Fibroblast of the aortic adventitia (primary cell): ENCODE measurements at regions not wholly inside any gene's neighbourhood (a gene's known extent, or its start where the extent isn't known, plus 50 kb on each side); places are given as distances from the start of the nearest gene placed in this dataset.
"Not testable (repeated sequence)": the region's sequence is repeated elsewhere in the genome, so short reads cannot be mapped to it uniquely, and the experiment has no call there.

ENCODE experiments used
- DNase-seq: peaks from one replicate; pipeline ENCODE4 v3.0.0-alpha.2; 2010; ENCODE audit warnings: low read depth
- H3K4me3 ChIP-seq: 2 replicates; pipeline ENCODE4 v1.5.1; 2011; ENCODE audit warnings: low read depth, mild to moderate bottlenecking, control low read depth, low read length, moderate library complexity
- CTCF ChIP-seq: IDR thresholded peaks from 2 replicates; pipeline ENCODE4 v1.5.1; 2011; ENCODE audit warnings: mild to moderate bottlenecking, low read length, control low read depth, inconsistent platforms; ENCODE audit not compliant: insufficient read depth

- no peak overlapping the region for H3K4me3 ChIP-seq
- no peak for TF ChIP-seq CTCF
- DNase-seq = no peak
Observed at GRCh38 chr5:105617436-105618215, 2053.1 kb downstream of the EFNA5 start.

- no peak for DNase-seq
- TF ChIP-seq CTCF = no peak
- H3K4me3 ChIP-seq = no peak overlapping the region
Observed at GRCh38 chr5:105616599-105616998, 2054.0 kb upstream of the NUDT12 start.

- DNase-seq, H3K4me3 ChIP-seq: not testable (repeated sequence)
Observed at GRCh38 chr5:105602406-105602805, 2039.8 kb upstream of the NUDT12 start.

DNA sequence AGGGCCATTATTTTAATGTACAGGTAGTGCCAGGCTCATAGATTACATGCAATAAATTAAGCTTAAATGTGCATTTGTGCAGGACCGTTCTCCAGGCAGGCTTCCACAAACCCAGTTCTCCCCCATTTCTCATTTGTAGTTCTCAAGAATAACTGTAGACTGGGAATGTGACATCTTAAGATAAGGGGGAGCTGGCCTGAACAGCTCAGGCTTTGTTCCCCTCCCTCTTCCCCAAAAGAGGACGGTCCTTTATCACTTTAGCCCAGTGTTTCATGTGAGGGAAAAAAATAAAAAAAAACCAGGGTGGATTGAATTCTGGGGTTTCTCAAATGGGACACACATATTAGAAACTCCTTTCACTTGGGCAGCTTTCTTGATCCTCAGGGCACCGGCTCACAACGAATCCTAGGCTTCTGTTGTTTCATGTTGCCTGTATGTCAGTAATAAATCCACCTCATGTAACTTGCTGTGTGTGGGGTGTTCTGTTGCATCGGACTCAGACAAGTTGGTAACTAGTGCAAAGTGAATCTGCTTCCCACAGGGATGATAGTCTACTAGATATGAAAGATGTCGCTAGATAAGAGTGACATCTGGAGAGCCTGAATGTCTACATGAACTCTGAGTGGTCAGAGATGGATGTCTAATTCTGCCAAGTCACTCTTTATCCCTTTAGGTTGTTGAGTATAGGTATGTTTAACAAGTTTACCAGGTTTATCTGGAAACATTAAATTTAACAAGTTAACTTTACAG is 2030.6 kb upstream of the NUDT12 start:
- no peak for DNase-seq
- TF ChIP-seq CTCF = no peak
- H3K4me3 ChIP-seq = no peak overlapping the region

- H3K4me3 ChIP-seq = no peak overlapping the region
- TF ChIP-seq CTCF = no peak
- no peak for DNase-seq
Observed at GRCh38 chr5:105587963-105588662, 2025.5 kb upstream of the NUDT12 start.

GRCh38 chr5:105581988-105582690 is 2019.5 kb upstream of the NUDT12 start:
- no peak for DNase-seq
- no peak overlapping the region for H3K4me3 ChIP-seq
- no peak for TF ChIP-seq CTCF
